ENCODE measurements at regions not wholly inside any gene's neighbourhood (a gene's known extent, or its start where the extent isn't known, plus 50 kb on each side); places are given as distances from the start of the nearest gene placed in this dataset.

- no peaks in the 10 kb centered on the region for H3K36me3 ChIP-seq
- no peaks in the 10 kb centered on the region for H3K27me3 ChIP-seq
- H3K4me3 ChIP-seq, result no peak overlapping the region
- H3K27ac ChIP-seq, result no peak overlapping the region
- no peak for TF ChIP-seq CTCF (IDR thresholded peaks at IDR 0.05)
- TF ChIP-seq POLR2AphosphoS5 (IDR thresholded peaks at IDR 0.05), result no peak
- TF ChIP-seq POLR2A (IDR thresholded peaks at IDR 0.05), result no peak
- no peak for TF ChIP-seq EP300 (IDR thresholded peaks at IDR 0.05)
- no peak for ATAC-seq
- 54 to 93% methylated on average over 1 to 7 of the region's 7 CpGs for WGBS, 2 donors (ENCODE audit: low coverage in 1 of 2)
- H3K9me3 ChIP-seq, result no peaks in the 10 kb centered on the region
- H3K4me1 ChIP-seq, result no peaks in the 10 kb centered on the region
Observed at GRCh38 chr7:131803816-131804215, 247.4 kb upstream of the PODXL start.

- no peaks in the 10 kb centered on the region for H3K9me3 ChIP-seq
- ATAC-seq, result no peak
- H3K4me3 ChIP-seq, result no peak overlapping the region
- H3K27me3 ChIP-seq, result no peaks in the 10 kb centered on the region
- 77% methylated on average over 5 to 8 of the region's 9 CpGs for WGBS, 2 donors (ENCODE audit: low coverage in 1 of 2)
- H3K4me1 ChIP-seq, result no peaks in the 10 kb centered on the region
- H3K27ac ChIP-seq, result no peak overlapping the region
- TF ChIP-seq CTCF (IDR thresholded peaks at IDR 0.05) (no peak), EP300 (IDR thresholded peaks at IDR 0.05) (no peak), POLR2AphosphoS5 (IDR thresholded peaks at IDR 0.05) (no peak), POLR2A (IDR thresholded peaks at IDR 0.05) (no peak)
- H3K36me3 ChIP-seq, result no peaks in the 10 kb centered on the region
Observed at GRCh38 chr7:131802195-131802864, 245.9 kb upstream of the PODXL start.

- no peak overlapping the region for H3K4me3 ChIP-seq
- no peaks in the 10 kb centered on the region for H3K27me3 ChIP-seq
- no peak for ATAC-seq
- H3K4me1 ChIP-seq, result no peaks in the 10 kb centered on the region
- no peak overlapping the region for H3K27ac ChIP-seq
- H3K36me3 ChIP-seq, result no peaks in the 10 kb centered on the region
- TF ChIP-seq EP300 (IDR thresholded peaks at IDR 0.05) (no peak), POLR2AphosphoS5 (IDR thresholded peaks at IDR 0.05) (no peak), POLR2A (IDR thresholded peaks at IDR 0.05) (no peak), CTCF (IDR thresholded peaks at IDR 0.05) (no peak)
- WGBS, 2 donors (ENCODE audit: low coverage in 1 of 2), result no CpG with 5 or more reads among the region's 1 CpG
- H3K9me3 ChIP-seq, result no peaks in the 10 kb centered on the region
Observed at GRCh38 chr7:131800531-131800930, 244.1 kb upstream of the PODXL start.

GRCh38 chr7:131800008-131800407 lies 243.6 kb upstream of the PODXL start:
- no peaks in the 10 kb centered on the region for H3K9me3 ChIP-seq
- no peak for TF ChIP-seq CTCF (IDR thresholded peaks at IDR 0.05)
- WGBS, 2 donors (ENCODE audit: low coverage in 1 of 2), result 55 to 74% methylated on average over 3 to 5 of the region's 6 CpGs
- ATAC-seq, result no peak
- H3K27ac ChIP-seq, result no peak overlapping the region
- H3K4me3 ChIP-seq, result no peak overlapping the region
- no peaks in the 10 kb centered on the region for H3K27me3 ChIP-seq
- H3K4me1 ChIP-seq, result no peaks in the 10 kb centered on the region
- H3K36me3 ChIP-seq, result no peaks in the 10 kb centered on the region

- Histone ChIP-seq H3K27me3 (no peaks in the 10 kb centered on the region), H3K4me1 (no peaks in the 10 kb centered on the region), H3K9me3 (no peaks in the 10 kb centered on the region), H3K4me3 (no peak overlapping the region), H3K27ac (no peak overlapping the region), H3K36me3 (no peaks in the 10 kb centered on the region)
- no peak for TF ChIP-seq POLR2AphosphoS5 (IDR thresholded peaks at IDR 0.05)
- no peak for TF ChIP-seq CTCF (IDR thresholded peaks at IDR 0.05)
- TF ChIP-seq POLR2A (IDR thresholded peaks at IDR 0.05), result no peak
- TF ChIP-seq EP300 (IDR thresholded peaks at IDR 0.05), result no peak
- WGBS, 2 donors (ENCODE audit: low coverage in 1 of 2), result 76 to 86% methylated on average over 4 of the region's 4 CpGs
- ATAC-seq, result no peak
Observed at GRCh38 chr7:131797841-131798240, 241.4 kb upstream of the PODXL start.

All from gastroesophageal sphincter (tissue), 4 donors.